ENCODE measurements at regions not wholly inside any gene's neighbourhood (a gene's known extent, or its start where the extent isn't known, plus 50 kb on each side); places are given as distances from the start of the nearest gene placed in this dataset.

- Mint-ChIP-seq H3K4me3 (ENCODE audit: unreplicated experiment) (no peak overlapping the region), H3K9me3 (ENCODE audit: unreplicated experiment) (no peaks in the 10 kb centered on the region), H3K27ac (ENCODE audit: unreplicated experiment) (no peak overlapping the region), H3K36me3 (ENCODE audit: insufficient read depth, unreplicated experiment) (no peaks in the 10 kb centered on the region), H3K27me3 (ENCODE audit: insufficient read depth, unreplicated experiment) (peaks cover 6% of the 10 kb centered on the region), H3K4me1 (ENCODE audit: low read depth, unreplicated experiment) (no peaks in the 10 kb centered on the region)
- no peaks in the 10 kb centered on the region for H3K9me3 ChIP-seq
- no peaks in the 10 kb centered on the region for H3K4me1 ChIP-seq
- TF ChIP-seq CTCF (IDR thresholded peaks at IDR 0.05; ENCODE audit: insufficient read depth in 1 of 2, low read depth in 1 of 2, low read length in 1 of 2, severe bottlenecking in 1 of 2, unreplicated experiment in 1 of 2), result no peak
- no peaks in the 10 kb centered on the region for H3K27me3 ChIP-seq (replicated peaks; ENCODE audit: control insufficient read depth, insufficient read depth, low read length)
- ChIA-PET POLR2A (no interaction called here), CTCF (no interaction called here)
- no peak for DNase-seq
- H3K4me3 ChIP-seq (ENCODE audit: low read depth, low read length), result no peak overlapping the region
- no TSS peak for BruUV-seq (replicated peaks)
- intact Hi-C loops (cut with micrococcal nuclease; ENCODE audit: unreplicated experiment), result no loop called here
- H3K36me3 ChIP-seq (ENCODE audit: control insufficient read depth, insufficient read depth, low read length), result no peaks in the 10 kb centered on the region
These were observed 131.8 kb downstream of the MSL3 start for GRCh38 chrX:11889791-11890190.

DNA sequence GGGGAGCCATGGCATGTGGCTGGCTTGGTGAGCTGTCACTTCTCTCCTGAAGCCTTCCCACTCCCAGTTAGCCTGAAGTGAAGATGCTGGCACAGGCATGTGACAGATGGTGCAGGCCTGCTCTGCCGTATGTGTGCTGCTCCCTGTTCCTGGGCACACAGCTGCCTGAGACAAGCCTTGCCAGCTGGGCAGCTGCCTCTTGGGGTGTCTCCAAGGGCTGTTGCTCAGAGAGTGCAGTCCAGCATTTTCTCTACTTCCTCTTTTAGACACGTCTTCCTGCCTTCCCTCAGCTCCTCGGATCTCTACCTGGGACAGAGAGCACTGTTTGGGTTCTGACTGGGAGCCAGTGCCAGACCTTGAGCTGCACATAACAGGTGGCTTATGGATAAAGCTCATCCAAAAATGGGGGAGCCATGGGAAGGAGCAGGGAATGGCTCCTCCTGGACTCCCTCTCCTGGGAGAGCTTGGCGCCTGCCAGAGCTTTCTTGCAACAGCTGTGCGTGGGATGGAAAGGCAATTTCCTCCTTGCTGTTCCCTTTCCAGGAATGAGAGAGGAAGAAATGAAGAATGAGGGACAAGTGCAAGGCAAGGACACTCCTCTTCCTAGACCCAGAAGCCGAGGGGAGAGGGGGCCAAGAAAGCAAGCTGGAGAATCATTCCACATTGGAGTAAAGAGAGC lies 132.9 kb downstream of the MSL3 start:
- no peak for TF ChIP-seq CTCF (IDR thresholded peaks at IDR 0.05; ENCODE audit: insufficient read depth in 1 of 2, low read depth in 1 of 2, low read length in 1 of 2, severe bottlenecking in 1 of 2, unreplicated experiment in 1 of 2)
- Mint-ChIP-seq H3K9me3 (ENCODE audit: unreplicated experiment) (no peaks in the 10 kb centered on the region), H3K36me3 (ENCODE audit: insufficient read depth, unreplicated experiment) (no peaks in the 10 kb centered on the region), H3K27me3 (ENCODE audit: insufficient read depth, unreplicated experiment) (peaks cover 6% of the 10 kb centered on the region), H3K4me3 (ENCODE audit: unreplicated experiment) (no peak overlapping the region), H3K27ac (ENCODE audit: unreplicated experiment) (no peak overlapping the region), H3K4me1 (ENCODE audit: low read depth, unreplicated experiment) (no peaks in the 10 kb centered on the region)
- ChIA-PET CTCF (no interaction called here), POLR2A (no interaction called here)
- no peak for DNase-seq
- no TSS peak for BruUV-seq (replicated peaks)
- intact Hi-C loops (cut with micrococcal nuclease; ENCODE audit: unreplicated experiment), result no loop called here
- H3K36me3 ChIP-seq (ENCODE audit: control insufficient read depth, insufficient read depth, low read length), result no peaks in the 10 kb centered on the region
- H3K4me1 ChIP-seq, result no peaks in the 10 kb centered on the region
- H3K27me3 ChIP-seq (replicated peaks; ENCODE audit: control insufficient read depth, insufficient read depth, low read length), result no peaks in the 10 kb centered on the region
- no peak overlapping the region for H3K4me3 ChIP-seq (ENCODE audit: low read depth, low read length)
- H3K9me3 ChIP-seq, result no peaks in the 10 kb centered on the region

DNA sequence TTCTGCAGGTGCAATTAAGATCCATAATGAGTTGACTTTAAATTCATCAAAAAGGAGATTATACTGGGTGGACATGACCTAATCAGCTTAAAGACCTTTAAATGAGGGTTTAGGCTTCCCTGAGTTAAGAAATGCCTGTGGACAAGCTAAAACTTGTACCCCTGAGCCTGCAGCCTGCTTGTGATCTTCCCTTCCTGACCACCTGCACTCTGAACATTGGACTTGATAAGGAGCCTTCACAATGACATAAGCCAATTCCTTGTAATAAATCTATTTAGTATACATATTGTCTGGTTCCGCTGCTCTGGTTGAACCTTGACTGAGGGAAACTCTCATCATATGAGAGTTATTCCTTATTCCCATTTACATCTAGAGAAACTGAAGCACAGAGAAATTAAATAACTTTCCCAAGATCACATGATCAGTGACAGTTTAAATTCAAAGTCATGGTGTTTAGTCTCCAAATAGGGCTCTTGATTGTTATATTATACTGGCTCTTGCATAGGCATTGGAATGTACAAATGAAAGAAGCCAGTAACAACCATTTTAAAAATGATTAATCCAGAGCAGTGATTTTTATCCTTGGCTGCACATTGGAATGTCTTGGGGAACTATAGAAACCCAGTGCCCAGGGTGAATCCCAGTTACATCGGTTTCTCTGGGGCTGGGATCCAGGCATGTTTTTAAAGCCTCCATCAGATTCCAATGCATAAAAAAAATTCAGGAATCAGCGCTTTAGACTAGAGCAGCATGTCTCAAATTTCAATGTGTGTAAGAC lies 136.1 kb downstream of the MSL3 start:
- no peaks in the 10 kb centered on the region for H3K36me3 ChIP-seq (ENCODE audit: control insufficient read depth, insufficient read depth, low read length)
- no peak overlapping the region for H3K4me3 ChIP-seq (ENCODE audit: low read depth, low read length)
- H3K27me3 Mint-ChIP-seq (ENCODE audit: insufficient read depth, unreplicated experiment), result peaks cover 3% of the 10 kb centered on the region
- H3K4me1 ChIP-seq, result no peaks in the 10 kb centered on the region
- no peaks in the 10 kb centered on the region for H3K27me3 ChIP-seq (replicated peaks; ENCODE audit: control insufficient read depth, insufficient read depth, low read length)
- TF ChIP-seq CTCF (IDR thresholded peaks at IDR 0.05; ENCODE audit: insufficient read depth in 1 of 2, low read depth in 1 of 2, low read length in 1 of 2, severe bottlenecking in 1 of 2, unreplicated experiment in 1 of 2), result no peak
- no TSS peak for BruUV-seq (replicated peaks)
- no peaks in the 10 kb centered on the region for H3K9me3 ChIP-seq
- no peaks in the 10 kb centered on the region for H3K36me3 Mint-ChIP-seq (ENCODE audit: insufficient read depth, unreplicated experiment)
- no peak overlapping the region for H3K27ac Mint-ChIP-seq (ENCODE audit: unreplicated experiment)
- POLR2A ChIA-PET, result no interaction called here
- CTCF ChIA-PET, result no interaction called here
- DNase-seq, result no peak
- H3K9me3 Mint-ChIP-seq (ENCODE audit: unreplicated experiment), result no peaks in the 10 kb centered on the region
- intact Hi-C loops (cut with micrococcal nuclease; ENCODE audit: unreplicated experiment), result no loop called here
- no peak overlapping the region for H3K4me3 Mint-ChIP-seq (ENCODE audit: unreplicated experiment)
- no peaks in the 10 kb centered on the region for H3K4me1 Mint-ChIP-seq (ENCODE audit: low read depth, unreplicated experiment)

Data from Caco-2 (cell line).